ENCODE measurements at regions not wholly inside any gene's neighbourhood (a gene's known extent, or its start where the extent isn't known, plus 50 kb on each side); places are given as distances from the start of the nearest gene placed in this dataset.
"Not testable (repeated sequence)": the region's sequence is repeated elsewhere in the genome, so short reads cannot be mapped to it uniquely, and the experiment has no call there.

DNA sequence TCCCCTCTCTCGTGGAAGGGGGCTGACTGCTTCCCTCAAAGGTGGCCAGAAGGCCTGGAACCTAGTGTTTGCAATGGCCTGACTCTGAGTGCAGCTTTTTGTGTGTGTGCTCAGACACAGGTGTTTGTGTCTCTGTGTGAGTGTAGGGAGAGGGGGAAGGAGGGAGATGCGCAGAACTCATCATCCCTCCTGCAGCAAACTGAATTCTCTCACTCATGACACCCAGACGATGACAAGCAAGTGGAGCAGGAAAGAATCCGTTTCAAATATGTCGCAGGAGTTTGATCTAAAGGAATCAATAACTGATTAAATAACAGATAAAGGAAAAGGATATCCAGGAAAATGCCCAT lies 101.4 kb downstream of the TNFAIP3 start:
- no peak for DNase-seq (ENCODE audit: extremely low read depth in 1 of 2, low read depth in 1 of 2)

DNA sequence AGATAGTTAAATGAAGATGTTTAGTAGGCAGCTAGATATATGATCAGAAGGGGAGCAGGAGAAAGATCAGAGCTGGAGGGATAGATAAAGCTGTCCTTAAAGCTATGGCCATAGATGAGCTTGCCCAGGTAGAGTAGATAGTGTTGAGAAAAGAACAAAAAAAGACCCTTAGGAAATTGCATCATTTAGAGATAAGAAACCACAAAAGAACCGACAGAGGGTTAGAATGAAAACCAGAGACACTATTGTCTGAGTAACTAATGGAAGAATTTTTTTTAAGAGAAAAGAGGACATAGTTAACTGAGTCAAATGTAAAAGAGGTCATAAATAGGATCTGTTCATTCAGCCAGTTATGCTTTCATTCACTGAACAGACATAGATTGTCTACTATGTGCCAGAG lies 101.8 kb downstream of the TNFAIP3 start:
- DNase-seq (ENCODE audit: extremely low read depth in 1 of 2, low read depth in 1 of 2), result no peak

DNA sequence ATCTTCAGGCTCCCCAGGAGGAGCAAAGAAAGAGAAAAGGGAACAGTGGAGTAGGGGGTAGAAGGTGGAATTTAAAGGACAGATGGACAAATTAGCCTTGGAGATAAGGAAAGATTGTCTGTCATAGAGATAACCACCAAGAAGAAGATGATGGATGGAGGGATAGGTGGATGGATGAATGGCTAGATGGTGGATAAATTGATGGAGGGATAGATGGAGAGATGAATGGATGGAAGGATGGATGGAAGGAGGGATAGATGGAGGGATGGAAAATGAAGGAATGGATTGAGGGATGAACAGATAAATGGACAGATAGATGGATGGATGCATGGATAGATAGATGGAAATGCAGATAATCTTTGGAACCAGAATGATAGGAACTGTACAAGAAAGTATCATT lies 102.8 kb downstream of the TNFAIP3 start:
- DNase-seq (ENCODE audit: extremely low read depth in 1 of 2, low read depth in 1 of 2), result no peak

DNA sequence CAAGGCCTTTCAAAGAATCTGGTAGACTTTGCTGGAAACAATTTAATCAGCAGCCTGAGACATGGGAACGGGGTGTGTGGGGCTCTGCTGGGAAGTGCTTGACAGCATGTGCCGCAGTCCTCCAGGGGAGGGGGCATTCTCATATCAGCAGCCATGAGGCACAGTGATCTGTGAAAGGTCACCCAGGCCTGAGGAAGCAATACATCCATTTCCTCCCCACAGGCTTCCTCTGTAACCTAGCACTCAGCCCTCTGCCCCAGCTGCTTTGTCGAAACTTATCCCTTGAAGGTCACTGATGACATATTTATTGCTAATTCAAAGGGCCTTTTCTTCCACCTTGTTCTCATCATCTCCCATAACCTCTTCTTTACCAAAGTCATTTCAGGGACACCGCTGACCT lies 103.3 kb downstream of the TNFAIP3 start:
- DNase-seq (ENCODE audit: extremely low read depth in 1 of 2, low read depth in 1 of 2), result peak in 1 of 2 donors; percentile 63

DNA sequence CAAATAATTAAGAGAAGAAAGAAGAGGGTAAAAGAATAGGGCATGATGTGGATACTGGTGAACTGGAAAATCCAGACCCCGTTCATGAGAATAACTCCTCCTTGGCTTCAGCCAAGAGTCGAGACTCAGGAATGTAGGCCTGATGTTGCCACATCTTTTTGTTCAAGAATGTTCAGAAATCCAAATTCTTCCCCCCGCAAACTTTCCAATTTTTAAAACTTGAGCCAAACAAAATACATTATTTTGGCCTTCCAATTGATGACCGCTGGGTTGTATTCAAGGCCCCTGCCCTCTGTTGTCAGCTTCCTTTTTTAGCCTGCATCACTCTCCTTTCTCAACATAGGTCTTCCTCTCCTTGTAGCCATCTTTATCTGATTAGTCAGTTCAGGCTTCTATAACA lies 106.1 kb downstream of the TNFAIP3 start:
- no peak for DNase-seq (ENCODE audit: extremely low read depth in 1 of 2, low read depth in 1 of 2)

DNA sequence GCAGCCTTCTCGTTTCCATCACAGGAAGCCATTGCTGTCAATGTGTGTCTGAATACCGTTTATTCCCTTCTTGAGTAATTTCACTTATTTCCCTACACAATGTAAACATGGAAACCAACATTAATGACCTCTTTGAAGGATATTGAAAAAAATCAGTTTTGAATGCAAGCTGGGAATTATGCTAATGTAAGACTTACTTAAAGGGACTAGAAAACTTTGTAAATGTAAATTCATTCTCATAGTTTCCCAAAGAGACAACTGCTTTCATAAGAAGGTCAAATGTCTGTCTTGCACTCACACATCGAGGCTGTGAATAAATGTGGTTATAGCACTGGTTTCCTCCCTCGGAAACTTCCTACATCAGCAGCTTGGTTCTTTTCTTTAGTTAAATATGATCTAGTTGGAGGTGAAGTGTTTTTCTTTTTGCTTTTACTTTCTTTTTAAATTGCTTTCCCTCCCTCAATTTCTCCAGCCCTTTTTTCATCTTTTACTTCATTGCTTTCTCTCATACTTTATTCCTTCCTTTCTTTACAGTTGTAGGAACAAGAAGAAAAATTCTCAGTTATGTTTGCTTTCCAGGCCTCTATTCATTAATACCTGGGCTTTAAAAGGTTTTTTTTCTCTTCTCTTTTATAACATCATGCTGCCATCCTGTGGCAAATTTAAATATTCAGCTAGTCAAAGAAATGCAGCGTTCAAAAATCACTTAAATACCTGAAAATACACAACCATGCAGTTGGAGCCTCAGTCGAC lies 108.3 kb downstream of the TNFAIP3 start:
- no peak for DNase-seq (ENCODE audit: extremely low read depth in 1 of 2, low read depth in 1 of 2)

DNA sequence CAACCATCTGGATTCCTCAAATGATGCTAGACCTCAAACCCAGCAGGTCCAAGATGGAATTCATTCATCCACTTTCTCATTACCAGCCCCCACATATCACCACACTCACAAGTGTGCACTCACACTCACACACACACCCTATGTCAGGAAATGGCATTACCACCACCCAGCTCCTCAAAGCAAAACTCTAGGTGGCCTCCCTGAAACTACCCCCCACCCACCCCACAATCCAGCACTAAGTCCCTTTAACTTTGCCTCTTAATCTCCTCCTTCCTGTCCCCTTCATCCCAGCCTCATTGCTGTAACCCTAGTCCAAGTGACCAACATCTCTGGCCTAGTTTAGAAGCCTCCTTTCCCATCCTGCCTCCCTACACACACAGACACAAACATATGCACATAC lies 109.4 kb downstream of the TNFAIP3 start:
- no peak for DNase-seq (ENCODE audit: extremely low read depth in 1 of 2, low read depth in 1 of 2)

DNA sequence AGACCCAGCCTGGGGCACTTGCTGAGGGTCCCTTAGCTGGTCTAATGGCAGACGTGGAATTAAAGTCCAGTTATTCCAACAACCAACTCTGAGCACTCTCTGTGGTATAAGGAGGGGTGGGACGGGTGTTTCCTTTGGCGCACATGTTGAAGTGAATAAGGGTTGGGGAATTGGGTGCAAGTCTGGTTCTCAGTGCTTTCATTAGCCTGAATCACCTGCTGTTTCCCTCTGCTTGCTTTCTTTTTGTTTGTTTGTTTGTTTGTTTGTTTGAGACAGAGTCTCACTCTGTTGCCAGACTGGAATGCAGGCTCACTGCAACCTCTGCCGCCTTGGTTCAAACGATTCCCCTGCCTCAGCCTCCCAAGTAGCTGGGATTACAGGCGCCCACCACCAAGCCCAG lies 110.1 kb downstream of the TNFAIP3 start:
- DNase-seq (ENCODE audit: extremely low read depth in 1 of 2, low read depth in 1 of 2), result no peak

DNA sequence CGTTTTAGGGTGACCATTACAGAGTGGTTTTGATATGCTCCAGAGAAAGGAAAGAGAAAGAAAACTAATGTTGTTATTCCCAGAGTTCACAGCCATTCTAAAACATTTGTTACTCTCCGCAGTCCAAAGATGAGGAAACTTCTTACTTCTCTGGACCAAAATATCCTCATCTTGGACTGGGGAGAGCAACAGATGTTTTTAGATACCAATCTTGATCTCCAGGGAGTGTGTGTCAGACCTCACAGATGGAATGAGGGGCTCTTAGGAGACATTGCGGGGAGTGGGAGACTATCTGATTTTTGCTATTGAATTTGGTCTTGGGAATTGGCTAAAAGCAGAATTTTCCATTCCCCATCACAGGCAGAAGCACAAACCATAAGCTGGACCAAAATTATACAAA lies 110.8 kb downstream of the TNFAIP3 start:
- DNase-seq (ENCODE audit: extremely low read depth in 1 of 2, low read depth in 1 of 2), result no peak

DNA sequence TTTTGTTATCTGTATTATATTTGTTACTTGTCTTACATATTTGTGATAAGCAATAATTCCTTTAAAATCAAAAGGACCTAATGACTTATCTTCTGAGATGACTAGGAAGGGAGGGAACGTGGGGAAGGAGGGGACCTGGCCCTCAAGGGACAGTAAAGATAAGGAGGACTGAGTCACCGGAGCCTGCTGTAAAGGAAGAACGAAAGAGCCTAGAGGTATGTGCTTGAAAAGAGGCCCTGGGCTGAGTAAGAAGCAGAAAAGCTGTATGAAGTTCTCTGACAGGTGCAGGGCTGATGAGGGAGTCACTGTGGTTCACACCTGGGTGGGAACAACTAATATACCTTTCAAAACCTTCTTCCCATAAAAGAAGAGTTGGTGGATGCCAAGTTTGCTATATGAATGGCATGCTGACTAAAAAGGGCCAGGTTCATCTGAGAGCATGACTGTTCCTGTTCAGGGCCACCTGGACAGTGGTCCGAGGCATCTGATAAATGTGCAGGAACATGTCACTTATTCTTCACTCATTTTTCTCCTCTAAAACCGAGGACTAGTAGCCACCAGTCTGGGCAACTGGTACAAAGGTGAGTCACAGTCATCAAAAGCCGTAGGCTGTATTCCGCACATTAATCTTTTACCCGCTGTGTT lies 111.3 kb downstream of the TNFAIP3 start:
- DNase-seq (ENCODE audit: extremely low read depth in 1 of 2, low read depth in 1 of 2), result peak in 1 of 2 donors; percentile 44

DNA sequence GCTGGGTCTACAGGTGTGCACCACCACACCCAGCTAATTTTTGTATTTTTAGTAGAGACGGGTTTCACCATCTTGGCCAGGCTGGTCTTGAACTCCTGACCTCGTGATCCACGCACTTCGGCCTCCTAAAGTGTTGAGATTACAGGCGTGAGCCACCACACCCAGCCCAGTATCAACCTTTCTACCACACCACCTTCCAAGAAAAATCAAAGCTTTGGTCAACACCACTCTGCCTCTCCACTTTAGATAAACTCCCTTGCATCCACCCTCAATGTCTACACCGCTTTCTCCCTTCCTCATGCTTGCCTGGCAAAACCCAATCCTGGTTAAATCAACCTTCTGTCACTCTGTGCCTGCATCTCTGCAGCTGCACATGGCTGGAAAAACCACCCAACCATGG lies 112.2 kb downstream of the TNFAIP3 start:
- DNase-seq (ENCODE audit: extremely low read depth in 1 of 2, low read depth in 1 of 2), result not testable (repeated sequence)

DNA sequence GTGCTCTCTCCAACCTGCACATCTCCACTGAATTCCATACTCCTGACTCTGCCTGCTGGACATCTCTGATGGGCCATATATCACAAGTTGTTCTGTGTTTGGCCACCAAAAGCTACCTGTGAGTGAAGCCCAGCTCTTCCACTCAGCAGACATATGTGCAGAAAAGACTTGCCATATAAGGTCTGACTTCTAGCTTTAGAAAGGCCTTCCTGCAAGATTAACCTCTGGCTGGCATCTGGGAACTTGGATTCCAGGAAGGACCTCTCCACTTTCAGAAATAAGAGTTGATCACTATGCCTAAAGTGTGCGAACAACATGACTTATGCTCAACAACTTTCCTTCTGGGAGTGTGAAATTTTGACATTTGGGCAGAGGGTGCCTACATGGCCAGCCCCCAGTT lies 113.7 kb downstream of the TNFAIP3 start:
- no peak for DNase-seq (ENCODE audit: extremely low read depth in 1 of 2, low read depth in 1 of 2)

DNA sequence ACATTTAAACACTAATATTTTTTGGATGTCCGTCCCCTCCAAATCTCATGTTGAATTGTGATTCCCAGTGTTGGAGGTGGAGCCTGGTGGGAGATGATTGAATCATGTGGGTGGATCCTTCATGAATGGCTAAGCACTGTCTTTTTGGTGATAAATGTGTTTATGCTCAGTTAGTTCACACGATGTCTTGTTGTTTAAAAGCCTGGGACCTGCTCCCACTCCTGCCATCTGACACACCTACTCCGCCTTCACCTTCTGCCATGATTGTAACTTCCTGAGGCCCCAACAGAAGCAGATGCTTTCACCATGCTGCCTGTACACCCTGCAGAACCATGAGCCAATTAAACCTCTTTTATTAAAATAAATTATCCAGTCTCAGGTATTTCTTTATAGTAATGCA lies 114.7 kb downstream of the TNFAIP3 start:
- DNase-seq (ENCODE audit: extremely low read depth in 1 of 2, low read depth in 1 of 2), result no peak

DNA sequence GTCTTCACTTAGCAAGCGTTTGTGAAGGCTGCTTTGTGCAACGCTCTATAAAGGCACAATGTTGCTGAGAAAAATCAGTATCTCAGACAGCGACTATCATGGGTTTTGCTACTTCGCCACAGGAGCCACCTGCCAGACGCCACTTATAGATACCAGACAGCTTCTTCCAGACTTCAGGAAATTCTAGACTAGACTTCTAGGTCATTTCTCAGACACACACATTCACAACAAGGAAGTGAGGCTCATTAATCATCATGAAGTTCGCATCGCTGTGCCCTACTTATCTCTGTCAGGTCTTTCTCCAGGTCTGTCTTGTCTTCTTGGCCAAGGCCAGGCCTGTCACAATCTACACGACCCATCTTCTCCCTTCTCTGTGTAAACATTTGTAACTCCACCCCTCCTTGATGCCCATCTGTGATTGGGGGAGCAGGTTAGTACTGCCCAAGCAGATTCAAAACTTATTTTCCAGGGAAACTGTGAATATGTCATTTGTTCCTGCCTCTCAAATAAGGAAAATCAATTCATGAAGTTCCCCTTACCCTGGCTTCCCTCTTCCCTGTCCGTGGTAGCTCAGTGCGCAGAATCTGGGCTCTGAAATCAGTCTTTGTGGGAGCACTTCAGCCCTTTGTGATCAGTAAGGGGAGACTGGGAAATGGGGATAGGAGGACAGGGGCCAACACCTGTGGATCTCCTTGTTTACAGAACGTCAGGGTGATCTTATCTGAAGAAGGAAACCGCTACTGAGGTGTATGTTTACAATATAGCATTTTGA lies 115.5 kb downstream of the TNFAIP3 start:
- no peak for DNase-seq (ENCODE audit: extremely low read depth in 1 of 2, low read depth in 1 of 2)

DNA sequence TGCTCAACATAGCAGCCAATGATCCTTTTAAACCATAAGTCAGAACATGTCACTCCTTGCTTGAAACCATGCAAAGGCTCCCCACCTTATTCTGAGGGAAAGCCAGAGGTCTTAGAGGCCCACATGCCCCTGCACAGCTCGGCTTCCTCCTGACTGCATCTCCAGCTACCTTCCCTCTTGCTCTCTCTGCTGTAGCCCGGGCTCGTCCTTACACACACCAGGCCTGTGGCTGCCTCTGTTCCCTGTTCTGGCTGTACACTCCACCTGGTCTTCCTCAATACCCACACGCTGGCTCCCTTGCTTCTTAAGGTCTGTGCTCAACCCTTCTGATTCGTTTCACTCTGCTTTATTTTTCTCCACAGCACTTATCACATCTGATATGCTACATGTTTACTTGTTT lies 116.2 kb downstream of the TNFAIP3 start:
- no peak for DNase-seq (ENCODE audit: extremely low read depth in 1 of 2, low read depth in 1 of 2)

DNA sequence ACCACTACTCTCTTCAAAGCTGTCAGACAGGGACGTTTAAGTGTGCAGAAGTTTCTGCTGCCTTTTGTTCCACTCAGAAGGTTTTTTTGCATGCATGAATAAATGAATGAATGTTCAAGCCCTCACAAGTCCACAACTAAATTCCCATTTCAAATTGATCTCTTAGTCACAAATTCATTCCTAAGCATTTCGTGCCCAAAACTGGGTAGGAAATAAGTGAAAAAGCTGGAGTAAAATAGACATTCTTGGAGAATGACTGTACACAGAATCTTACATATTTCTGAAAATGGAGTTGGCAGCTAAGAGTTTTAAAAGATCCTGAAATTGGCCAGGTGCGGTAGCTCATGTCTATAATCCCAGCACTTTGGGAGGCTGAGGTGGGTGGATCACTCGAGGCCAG lies 117.6 kb downstream of the PERP start:
- DNase-seq (ENCODE audit: extremely low read depth in 1 of 2, low read depth in 1 of 2), result no peak

DNA sequence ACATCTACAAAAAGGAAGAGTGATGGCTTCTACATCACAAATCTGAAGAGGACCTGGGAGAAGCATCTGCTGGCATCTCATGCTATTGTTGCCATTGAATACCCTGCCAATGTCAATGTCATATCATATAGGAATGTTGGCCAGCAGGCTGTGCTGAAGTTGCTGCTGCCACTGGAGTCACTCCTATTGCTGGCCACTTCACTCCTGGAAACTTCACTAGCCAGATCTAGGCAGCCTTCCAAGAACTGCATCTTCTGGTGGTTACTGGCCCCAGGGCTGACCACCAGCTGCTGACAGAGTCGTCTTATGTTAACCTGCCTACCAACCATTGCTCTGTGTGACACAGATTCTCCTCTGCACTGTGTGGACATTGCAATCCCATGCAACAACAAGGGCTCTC lies 111.8 kb downstream of the PERP start:
- DNase-seq (ENCODE audit: extremely low read depth in 1 of 2, low read depth in 1 of 2), result no peak

DNA sequence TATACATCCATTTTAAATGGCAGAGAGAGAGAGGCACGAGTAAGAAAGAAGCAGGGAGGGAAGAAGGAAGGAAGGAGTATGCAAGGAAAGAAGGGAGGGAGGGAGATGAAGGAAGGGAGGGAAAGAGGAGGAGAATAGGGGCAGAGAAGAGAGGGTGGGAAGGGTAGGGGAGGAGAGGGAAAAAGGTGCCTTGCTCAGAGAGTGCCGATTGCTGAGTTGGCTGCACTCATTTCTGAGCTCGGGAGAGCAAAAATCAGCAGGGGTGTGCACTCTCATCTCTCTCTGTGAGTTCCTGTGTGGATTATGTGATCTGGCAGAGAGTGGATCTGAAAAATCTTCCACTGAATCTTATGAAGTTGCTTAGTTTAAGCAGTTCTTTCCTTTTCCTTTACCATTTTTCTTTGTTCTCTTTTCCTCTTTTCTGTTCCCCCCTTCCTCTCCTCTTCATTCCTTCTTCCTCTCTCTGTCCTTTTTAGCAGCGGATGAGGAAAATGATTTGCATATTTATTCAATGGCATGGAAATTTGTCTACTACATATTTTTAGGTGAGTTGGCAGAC lies 108.7 kb downstream of the PERP start:
- DNase-seq (ENCODE audit: extremely low read depth in 1 of 2, low read depth in 1 of 2), result no peak

DNA sequence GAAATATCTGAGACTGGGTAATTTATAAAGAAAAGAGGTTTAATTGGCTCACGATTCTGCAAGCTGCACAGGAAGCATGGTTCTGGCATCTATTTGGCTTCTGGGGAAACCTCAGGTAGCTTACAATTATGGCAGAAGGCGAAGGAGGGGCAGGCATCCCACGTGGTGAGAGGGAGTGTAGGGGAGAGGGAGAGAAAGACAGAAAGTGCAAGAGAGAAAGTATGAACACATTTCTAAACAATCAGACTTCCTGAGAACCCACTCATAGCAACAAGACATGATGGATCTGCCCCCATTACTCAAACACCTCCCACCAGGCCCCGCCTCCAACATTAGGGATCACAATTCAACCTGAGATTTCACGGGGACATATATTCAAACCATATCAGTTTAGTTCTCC lies 107.4 kb downstream of the PERP start:
- DNase-seq (ENCODE audit: extremely low read depth in 1 of 2, low read depth in 1 of 2), result no peak

DNA sequence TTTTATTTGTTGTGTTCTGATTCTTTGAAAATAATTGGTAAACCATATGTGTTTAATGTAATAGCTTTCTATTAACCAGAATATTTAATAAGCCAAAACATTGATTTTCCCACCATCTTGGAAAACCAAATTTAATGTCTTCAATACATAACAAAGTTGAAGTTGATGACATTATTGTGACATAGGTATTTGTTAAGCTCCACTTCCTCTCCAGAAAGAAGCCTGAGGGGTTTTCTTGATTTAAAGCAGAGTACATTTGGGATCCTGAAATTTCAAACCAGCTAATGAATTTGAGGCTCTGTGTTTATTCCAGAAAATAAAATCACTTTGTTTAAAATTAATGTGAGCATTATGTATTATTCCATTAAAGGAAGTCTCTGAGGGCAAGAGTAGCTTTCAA lies 106.3 kb downstream of the PERP start:
- no peak for DNase-seq (ENCODE audit: extremely low read depth in 1 of 2, low read depth in 1 of 2)

DNA sequence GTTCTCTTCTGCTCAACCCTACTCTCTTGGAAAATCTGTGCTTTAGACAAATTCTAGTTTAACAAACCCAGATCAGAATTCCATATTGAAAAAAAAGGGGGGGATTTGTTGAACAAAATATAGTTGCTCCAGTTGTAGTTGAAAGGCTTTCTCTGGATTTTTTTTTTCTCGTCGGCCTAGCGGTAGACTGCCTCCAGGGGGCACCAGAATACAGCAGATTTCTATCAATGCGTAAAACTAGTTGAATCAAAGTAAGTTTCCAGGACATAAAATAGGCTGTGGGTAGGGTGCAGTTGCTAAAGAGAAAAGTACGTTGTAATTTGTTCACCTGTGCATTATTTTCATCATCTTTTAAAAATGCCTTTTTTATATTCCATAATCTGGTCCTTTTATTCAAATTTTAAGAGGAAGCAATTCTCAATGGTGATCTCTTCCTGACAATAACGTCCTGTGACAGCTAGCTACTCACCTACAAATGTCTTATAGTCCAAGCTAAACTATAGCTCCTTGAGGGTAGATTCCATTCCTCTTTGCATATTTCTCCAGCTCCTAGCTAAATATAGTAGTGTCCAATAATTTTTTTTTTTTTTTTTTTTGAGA lies 105.4 kb downstream of the PERP start:
- no peak for DNase-seq (ENCODE audit: extremely low read depth in 1 of 2, low read depth in 1 of 2)

Data from stimulated activated CD8-positive, alpha-beta memory T cell treated with anti-CD3 and anti-CD28 coated beads, Interleukin-7, amount 100 ng/mL, for 48 hours (primary cell).